Neuronal stem cell (in vitro differentiated cells): ENCODE measurements at regions not wholly inside any gene's neighbourhood (a gene's known extent, or its start where the extent isn't known, plus 50 kb on each side); places are given as distances from the start of the nearest gene placed in this dataset.
"Not testable (repeated sequence)": the region's sequence is repeated elsewhere in the genome, so short reads cannot be mapped to it uniquely, and the experiment has no call there.

Source experiments
- DNase-seq: peaks from one replicate; pipeline ENCODE4 v3.0.0-alpha.2; 2013; ENCODE audit warnings: low spot score
- H2AFZ ChIP-seq: one replicate; pipeline ENCODE4 v1.6.1; 2013; ENCODE audit warnings: mild to moderate bottlenecking, low read length, inconsistent platforms
- H2AK5ac ChIP-seq: 2 replicates; pipeline ENCODE4 v1.6.1; 2013; ENCODE audit warnings: low read depth, mild to moderate bottlenecking, inconsistent platforms, low read length, moderate library complexity, mixed read lengths
- H2BK120ac ChIP-seq: 2 replicates; pipeline ENCODE4 v1.6.1; 2013; ENCODE audit warnings: low read depth, mild to moderate bottlenecking, inconsistent platforms, low read length, moderate library complexity, mixed read lengths
- H2BK12ac ChIP-seq: one replicate; pipeline ENCODE4 v1.6.1; 2013; ENCODE audit warnings: low read length, inconsistent platforms
- H2BK15ac ChIP-seq: 2 replicates; pipeline ENCODE4 v1.6.1; 2013; ENCODE audit warnings: mild to moderate bottlenecking, low read length, inconsistent platforms, mixed read lengths
- H2BK5ac ChIP-seq: one replicate; pipeline ENCODE4 v1.6.1; 2013; ENCODE audit warnings: inconsistent platforms, mild to moderate bottlenecking, low read length, moderate library complexity
- H3K14ac ChIP-seq: one replicate; pipeline ENCODE4 v1.6.1; 2013; ENCODE audit warnings: low read length, inconsistent platforms
- H3K18ac ChIP-seq: 2 replicates; pipeline ENCODE4 v1.6.1; 2013; ENCODE audit warnings: low read length, inconsistent platforms
- H3K23ac ChIP-seq: 2 replicates; pipeline ENCODE4 v1.6.1; 2013; ENCODE audit warnings: low read depth, mild to moderate bottlenecking, mixed read lengths, low read length, inconsistent platforms; ENCODE audit not compliant: poor library complexity
- H3K27ac ChIP-seq: replicated peaks from 3 replicates; pipeline ENCODE4 v1.5.1; 2013; ENCODE audit warnings: low read length, inconsistent platforms
- H3K27me3 ChIP-seq, 3 experiments: 2 replicates each; pipeline ENCODE4 v1.6.1; 2013; ENCODE audit warnings: low read length in 3 of 3, mild to moderate bottlenecking in 2 of 3, inconsistent platforms in 1 of 3, low read depth in 1 of 3, mixed read lengths in 1 of 3, moderate library complexity in 1 of 3; ENCODE audit not compliant: control insufficient read depth in 3 of 3, insufficient read depth in 3 of 3
- H3K36me3 ChIP-seq, 2 donors: replicated peaks in 1 of 2; 2 replicates each; pipeline ENCODE4 v1.6.1; 2013; ENCODE audit warnings: low read length in 2 of 2; ENCODE audit not compliant: control insufficient read depth in 2 of 2, insufficient read depth in 2 of 2
- H3K4ac ChIP-seq: 2 replicates; pipeline ENCODE4 v1.6.1; 2013; ENCODE audit warnings: inconsistent platforms, mild to moderate bottlenecking, low read length, moderate library complexity
- H3K4me1 ChIP-seq, 2 donors: 1 replicate in 1 of 2; 2 replicates in 1 of 2; pipeline ENCODE4 v1.6.1; 2013; ENCODE audit warnings: low read length in 2 of 2, low read depth in 1 of 2; ENCODE audit not compliant: control insufficient read depth in 2 of 2, insufficient read depth in 1 of 2
- H3K4me2 ChIP-seq: one replicate; pipeline ENCODE4 v1.6.1; 2013; ENCODE audit warnings: mild to moderate bottlenecking, low read length, inconsistent platforms; ENCODE audit not compliant: insufficient read depth, poor library complexity, severe bottlenecking
- H3K4me3 ChIP-seq, 2 donors: 2 replicates each; pipeline ENCODE4 v1.5.1; 2013; ENCODE audit warnings: low read length in 2 of 2, mild to moderate bottlenecking in 2 of 2, inconsistent platforms in 1 of 2, moderate library complexity in 1 of 2
- H3K79me1 ChIP-seq: one replicate; pipeline ENCODE4 v1.6.1; 2013; ENCODE audit warnings: low read depth, mild to moderate bottlenecking, inconsistent platforms, low read length, moderate library complexity
- H3K9ac ChIP-seq: one replicate; pipeline ENCODE4 v1.6.1; 2013; ENCODE audit warnings: mild to moderate bottlenecking, low read depth, low read length, inconsistent platforms; ENCODE audit not compliant: poor library complexity
- H3K9me3 ChIP-seq, 2 donors: replicated peaks in 1 of 2; 2 replicates each; pipeline versions ENCODE3 to v1.6.1; 2013; ENCODE audit warnings: low read length in 2 of 2, mild to moderate bottlenecking in 2 of 2, inconsistent platforms in 1 of 2, low read depth in 1 of 2, mixed read lengths in 1 of 2, moderate library complexity in 1 of 2; ENCODE audit not compliant: control insufficient read depth in 2 of 2, insufficient read depth in 1 of 2
- H4K8ac ChIP-seq: one replicate; pipeline ENCODE4 v1.6.1; 2013; ENCODE audit warnings: low read depth, mild to moderate bottlenecking, inconsistent platforms, low read length, moderate library complexity
- H4K91ac ChIP-seq: one replicate; pipeline ENCODE4 v1.6.1; 2013; ENCODE audit warnings: low read length, low read depth, mild to moderate bottlenecking, inconsistent platforms; ENCODE audit not compliant: poor library complexity
- WGBS, 2 donors: extraction: QIAGEN DNeasy Blood & Tissue Kit; methylation state at CpG; one replicate each; pipeline ENCODE4 v1.1.7; 2013; ENCODE audit warnings: missing lambda C conversion rate in 2 of 2, mixed read lengths in 1 of 2; ENCODE audit not compliant: insufficient read length in 2 of 2, insufficient replicate concordance in 1 of 2; ENCODE audit errors: extremely low coverage in 2 of 2; 5-methylcytosine and 5-hydroxymethylcytosine counted together

DNA sequence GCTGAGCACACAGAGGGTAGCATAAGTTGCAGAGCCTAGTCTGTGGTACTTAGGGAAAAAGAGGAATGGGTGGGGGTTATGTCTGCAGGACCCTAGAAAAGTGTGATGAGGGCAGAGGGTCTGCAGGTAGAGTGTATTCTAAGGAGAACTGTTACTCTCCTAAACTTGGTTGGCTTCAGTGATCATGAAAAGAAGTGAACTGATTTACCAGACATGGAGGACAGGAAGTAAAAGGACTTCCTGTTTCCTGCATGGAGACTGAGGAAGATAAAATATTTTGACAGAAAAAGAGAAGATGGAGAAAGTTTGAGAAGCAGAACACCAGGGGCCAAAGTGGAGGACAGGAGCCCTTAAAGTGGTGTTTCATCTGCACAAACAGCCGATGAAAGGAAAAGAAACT, 472.2 kb downstream of the TMEM121 start:
- not testable (repeated sequence) for H2BK5ac ChIP-seq, H4K91ac ChIP-seq, H3K36me3 ChIP-seq, H3K9me3 ChIP-seq, H3K14ac ChIP-seq, H3K9ac ChIP-seq, H2BK12ac ChIP-seq, DNase-seq, H2AFZ ChIP-seq, H3K4me1 ChIP-seq, H3K27me3 ChIP-seq, H3K4me2 ChIP-seq, H3K4me3 ChIP-seq, H3K79me1 ChIP-seq, H3K18ac ChIP-seq, H4K8ac ChIP-seq, H3K23ac ChIP-seq, H3K27ac ChIP-seq, H2AK5ac ChIP-seq, H2BK120ac ChIP-seq, H3K4ac ChIP-seq, H2BK15ac ChIP-seq
- no CpG with 5 or more reads among the region's 1 CpG for WGBS, 2 donors

DNA sequence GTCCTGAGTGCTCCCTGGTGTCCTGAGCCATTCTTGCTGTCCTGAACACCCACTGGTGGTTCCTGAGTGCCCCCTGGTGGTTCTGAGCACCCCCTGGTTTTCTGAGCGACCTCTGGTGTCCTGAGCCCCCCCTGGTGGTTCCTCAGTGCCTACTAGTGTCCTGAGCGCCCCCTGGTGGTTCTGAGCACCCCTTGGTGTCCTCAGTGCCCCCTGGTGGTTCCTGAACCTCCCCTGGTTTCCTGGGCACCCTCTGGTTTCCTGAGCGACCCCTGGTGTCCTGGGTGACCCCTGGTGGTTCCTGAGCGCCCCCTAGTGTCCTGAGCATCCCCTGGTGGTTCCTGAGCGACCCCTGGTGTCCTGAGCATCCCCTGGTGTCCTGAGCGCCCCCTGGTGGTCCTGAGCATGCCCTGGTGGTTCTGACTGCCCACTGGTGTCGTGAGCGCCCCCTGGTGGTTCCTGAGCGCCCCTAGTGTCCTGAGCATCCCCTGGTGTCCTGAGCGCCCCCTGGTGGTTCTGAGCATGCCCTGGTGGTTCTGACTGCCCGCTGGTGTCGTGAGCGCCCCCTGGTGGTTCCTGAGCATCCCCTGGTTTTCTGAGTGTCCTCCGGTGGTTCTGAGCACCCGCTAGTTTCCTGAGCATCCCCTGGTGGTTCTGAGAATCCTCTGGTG, 473.1 kb downstream of the TMEM121 start:
- H2AK5ac ChIP-seq, result no peak overlapping the region
- H2BK120ac ChIP-seq, result no peak overlapping the region
- no peaks in the 10 kb centered on the region for H3K27me3 ChIP-seq
- H3K14ac ChIP-seq, result no peak overlapping the region
- H3K9me3 ChIP-seq, result peaks cover 4 to 5% of the 10 kb centered on the region in 2 donors
- no peaks in the 10 kb centered on the region for H3K79me1 ChIP-seq
- no peak overlapping the region for H2BK5ac ChIP-seq
- H3K4me2 ChIP-seq, result no peak overlapping the region
- WGBS, 2 donors, result no CpG with 5 or more reads among the region's 15 CpGs
- no peak overlapping the region for H3K4me3 ChIP-seq
- H4K91ac ChIP-seq, result no peak overlapping the region
- no peak overlapping the region for H3K9ac ChIP-seq
- no peak overlapping the region for H2BK12ac ChIP-seq
- no peak overlapping the region for H4K8ac ChIP-seq
- no peak overlapping the region for H2AFZ ChIP-seq
- H3K4me1 ChIP-seq, result no peaks in the 10 kb centered on the region
- DNase-seq, result no peak
- H3K36me3 ChIP-seq, result no peaks in the 10 kb centered on the region
- H3K23ac ChIP-seq, result no peak overlapping the region
- H2BK15ac ChIP-seq, result no peak overlapping the region
- no peak overlapping the region for H3K18ac ChIP-seq
- no peak overlapping the region for H3K4ac ChIP-seq
- no peak overlapping the region for H3K27ac ChIP-seq

DNA sequence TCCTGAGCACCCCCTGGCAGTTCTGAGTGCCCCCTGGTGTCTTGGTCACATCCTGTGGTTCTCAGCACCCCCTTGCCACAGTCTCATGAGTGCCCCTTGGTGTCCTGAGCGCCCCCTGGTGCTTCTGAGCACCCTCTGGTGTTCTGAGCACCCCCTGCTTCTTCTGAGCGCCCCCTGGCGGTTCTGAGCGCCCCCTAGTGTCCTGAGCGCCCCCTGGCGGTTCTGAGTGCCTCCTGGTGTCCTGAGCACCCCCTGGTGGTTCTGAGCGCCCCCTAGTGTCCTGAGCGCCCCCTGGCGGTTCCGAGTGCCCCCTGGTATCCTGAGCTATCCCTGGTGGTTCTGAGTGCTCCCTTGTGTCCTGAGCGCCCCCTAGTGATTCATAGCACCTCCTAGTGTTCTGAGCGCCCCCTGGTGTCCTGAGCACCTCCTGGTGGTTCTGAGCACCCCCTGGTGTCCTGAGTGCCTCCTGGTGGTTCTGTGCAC, 473.7 kb downstream of the TMEM121 start:
- not testable (repeated sequence) for H3K18ac ChIP-seq, H3K9ac ChIP-seq, DNase-seq, H3K36me3 ChIP-seq, H2AK5ac ChIP-seq, H2BK5ac ChIP-seq, H3K9me3 ChIP-seq, H4K91ac ChIP-seq, H2AFZ ChIP-seq, H2BK120ac ChIP-seq, H2BK12ac ChIP-seq, H3K27me3 ChIP-seq, H3K4me1 ChIP-seq, H2BK15ac ChIP-seq, H3K4me3 ChIP-seq, H3K27ac ChIP-seq, H4K8ac ChIP-seq, H3K4me2 ChIP-seq, H3K4ac ChIP-seq, H3K23ac ChIP-seq, H3K14ac ChIP-seq, H3K79me1 ChIP-seq
- WGBS, 2 donors, result no CpG with 5 or more reads among the region's 12 CpGs

DNA sequence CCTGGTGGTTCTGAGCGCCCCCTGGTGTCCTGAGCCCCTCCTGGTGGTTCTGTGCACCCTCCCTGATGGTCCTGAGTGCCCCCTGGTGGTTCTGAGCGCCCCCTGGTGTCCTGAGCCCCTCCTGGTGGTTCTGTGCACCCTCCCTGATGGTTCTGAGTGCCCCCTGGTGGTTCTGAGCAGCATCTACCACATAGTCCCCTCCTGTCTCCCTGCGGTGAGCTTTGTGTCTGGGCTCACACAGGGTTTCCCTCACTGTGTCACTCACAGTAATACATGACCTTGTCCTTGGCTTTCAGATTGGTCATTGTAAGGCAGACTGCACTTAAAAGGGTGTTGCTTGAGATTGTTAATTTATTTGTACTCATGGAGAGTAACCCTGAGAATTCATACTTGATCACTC, 474.9 kb downstream of the TMEM121 start:
- H4K91ac ChIP-seq, H3K79me1 ChIP-seq, H2BK15ac ChIP-seq, H3K36me3 ChIP-seq, H2AFZ ChIP-seq, H3K9me3 ChIP-seq, H2BK5ac ChIP-seq, H2BK120ac ChIP-seq, H3K27ac ChIP-seq, H3K4me1 ChIP-seq, H2AK5ac ChIP-seq, H3K4me2 ChIP-seq, H3K9ac ChIP-seq, H3K27me3 ChIP-seq, H3K4me3 ChIP-seq, H4K8ac ChIP-seq, H3K4ac ChIP-seq, H3K18ac ChIP-seq, DNase-seq, H3K23ac ChIP-seq, H3K14ac ChIP-seq, H2BK12ac ChIP-seq: not testable (repeated sequence)
- no CpG with 5 or more reads among the region's 3 CpGs for WGBS, 2 donors
